Neural crest cell (in vitro differentiated cells): ENCODE measurements at regions not wholly inside any gene's neighbourhood (a gene's known extent, or its start where the extent isn't known, plus 50 kb on each side); places are given as distances from the start of the nearest gene placed in this dataset.

Experiments
- DNase-seq: peaks from one replicate; pipeline ENCODE4 v3.0.0; 2021; ENCODE audit warnings: low read depth, mixed read lengths, low spot score
- H3K27ac Mint-ChIP-seq: one replicate; pipeline ENCODE4 v1.8.0; 2021; ENCODE audit warnings: mild to moderate bottlenecking, mixed read lengths; ENCODE audit not compliant: unreplicated experiment
- H3K27me3 Mint-ChIP-seq: 2 replicates; pipeline ENCODE4 v1.8.0; 2021; ENCODE audit warnings: low read depth, mild to moderate bottlenecking, mixed read lengths
- H3K36me3 Mint-ChIP-seq: 2 replicates; pipeline ENCODE4 v1.8.0; 2021; ENCODE audit warnings: low read depth, mild to moderate bottlenecking, mixed read lengths
- H3K4me1 Mint-ChIP-seq: 2 replicates; pipeline ENCODE4 v1.8.0; 2021; ENCODE audit warnings: mixed read lengths
- H3K4me3 Mint-ChIP-seq: one replicate; pipeline ENCODE4 v1.8.0; 2021; ENCODE audit warnings: mild to moderate bottlenecking, mixed read lengths
- H3K9me3 Mint-ChIP-seq: 2 replicates; pipeline ENCODE4 v1.8.0; 2021; ENCODE audit warnings: mixed read lengths
- TF ChIP-seq, protein P1 (sequence below): fragments of 200-600 bp; sonication (generic); conservative IDR thresholded peaks from 2 replicates; pipeline ENCODE4 v1.5.0; 2021; ENCODE audit warnings: antibody characterized with exemption, mild to moderate bottlenecking

DNA sequence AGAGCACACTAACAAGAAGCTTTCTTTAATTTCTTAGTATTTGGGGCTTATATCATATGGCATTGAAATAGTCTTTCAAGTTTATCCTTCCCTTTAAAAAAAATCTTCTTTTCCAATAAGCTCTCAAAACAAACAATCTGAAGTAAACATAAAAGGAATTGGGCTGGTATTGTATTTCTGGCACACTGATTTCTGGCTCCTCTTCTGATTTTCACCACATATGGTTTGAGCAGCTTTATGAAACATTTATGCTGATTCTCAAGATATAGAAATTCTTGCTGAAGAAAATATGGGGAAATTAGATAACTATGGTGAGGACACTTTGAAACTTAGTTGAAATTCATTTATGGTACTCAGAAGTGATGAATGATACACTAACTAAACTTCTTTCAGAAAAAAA lies 467.2 kb downstream of the TFAP2B start:
- Mint-ChIP-seq H3K36me3 (no peaks in the 10 kb centered on the region), H3K9me3 (peaks cover 2% of the 10 kb centered on the region), H3K27ac (no peak overlapping the region), H3K27me3 (no peaks in the 10 kb centered on the region), H3K4me3 (no peak overlapping the region), H3K4me1 (peaks cover 13% of the 10 kb centered on the region)
- DNase-seq = no peak
- TF ChIP-seq, protein P1, sequence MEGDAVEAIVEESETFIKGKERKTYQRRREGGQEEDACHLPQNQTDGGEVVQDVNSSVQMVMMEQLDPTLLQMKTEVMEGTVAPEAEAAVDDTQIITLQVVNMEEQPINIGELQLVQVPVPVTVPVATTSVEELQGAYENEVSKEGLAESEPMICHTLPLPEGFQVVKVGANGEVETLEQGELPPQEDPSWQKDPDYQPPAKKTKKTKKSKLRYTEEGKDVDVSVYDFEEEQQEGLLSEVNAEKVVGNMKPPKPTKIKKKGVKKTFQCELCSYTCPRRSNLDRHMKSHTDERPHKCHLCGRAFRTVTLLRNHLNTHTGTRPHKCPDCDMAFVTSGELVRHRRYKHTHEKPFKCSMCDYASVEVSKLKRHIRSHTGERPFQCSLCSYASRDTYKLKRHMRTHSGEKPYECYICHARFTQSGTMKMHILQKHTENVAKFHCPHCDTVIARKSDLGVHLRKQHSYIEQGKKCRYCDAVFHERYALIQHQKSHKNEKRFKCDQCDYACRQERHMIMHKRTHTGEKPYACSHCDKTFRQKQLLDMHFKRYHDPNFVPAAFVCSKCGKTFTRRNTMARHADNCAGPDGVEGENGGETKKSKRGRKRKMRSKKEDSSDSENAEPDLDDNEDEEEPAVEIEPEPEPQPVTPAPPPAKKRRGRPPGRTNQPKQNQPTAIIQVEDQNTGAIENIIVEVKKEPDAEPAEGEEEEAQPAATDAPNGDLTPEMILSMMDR = no peak

DNA sequence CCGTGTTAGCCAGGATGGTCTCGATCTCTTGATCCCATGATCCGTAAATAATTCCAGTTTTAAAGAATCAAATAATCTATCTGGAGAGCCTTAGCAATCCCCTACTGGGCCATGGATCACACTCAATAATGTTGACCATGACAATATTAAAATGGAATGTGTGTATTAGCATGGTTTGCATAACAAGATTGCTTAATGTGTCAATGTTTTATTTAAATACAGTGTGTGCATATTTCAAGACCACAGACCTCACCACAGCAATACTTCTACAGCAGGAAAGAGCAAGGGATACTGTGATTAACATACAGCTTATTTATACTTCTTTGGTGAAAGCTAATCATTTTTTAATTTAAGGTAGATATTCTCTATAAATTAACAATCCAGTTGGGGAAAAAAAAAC lies 470.4 kb downstream of the TFAP2B start:
- no peak overlapping the region for H3K4me3 Mint-ChIP-seq
- H3K36me3 Mint-ChIP-seq = no peaks in the 10 kb centered on the region
- H3K27ac Mint-ChIP-seq = no peak overlapping the region
- H3K4me1 Mint-ChIP-seq = peaks cover 7% of the 10 kb centered on the region
- DNase-seq = no peak
- no peaks in the 10 kb centered on the region for H3K9me3 Mint-ChIP-seq
- TF ChIP-seq, protein P1 = no peak
- H3K27me3 Mint-ChIP-seq = no peaks in the 10 kb centered on the region

DNA sequence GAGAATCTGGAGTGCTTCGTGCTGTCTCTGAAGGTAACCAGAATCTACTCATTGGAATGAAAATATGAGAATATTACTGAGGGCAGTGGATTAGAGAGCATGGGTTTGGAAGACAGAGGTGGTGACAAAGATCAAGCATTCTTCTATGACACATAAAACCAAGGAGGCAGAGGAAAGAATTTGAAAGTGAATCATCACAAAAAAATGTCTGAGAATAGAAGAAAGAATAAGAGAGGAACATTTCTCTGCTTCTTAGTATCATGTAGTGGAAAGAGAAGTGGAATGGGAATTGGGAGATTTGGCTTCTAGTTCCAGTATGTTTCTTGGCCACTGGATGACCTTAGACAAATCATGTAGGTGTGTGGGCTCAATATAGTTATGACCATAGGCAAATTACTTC lies 474.0 kb downstream of the TFAP2B start:
- Mint-ChIP-seq H3K9me3 (no peaks in the 10 kb centered on the region), H3K4me1 (peaks cover 4% of the 10 kb centered on the region), H3K27ac (no peak overlapping the region), H3K4me3 (no peak overlapping the region), H3K27me3 (no peaks in the 10 kb centered on the region), H3K36me3 (no peaks in the 10 kb centered on the region)
- DNase-seq = no peak
- TF ChIP-seq, protein P1 = no peak

DNA sequence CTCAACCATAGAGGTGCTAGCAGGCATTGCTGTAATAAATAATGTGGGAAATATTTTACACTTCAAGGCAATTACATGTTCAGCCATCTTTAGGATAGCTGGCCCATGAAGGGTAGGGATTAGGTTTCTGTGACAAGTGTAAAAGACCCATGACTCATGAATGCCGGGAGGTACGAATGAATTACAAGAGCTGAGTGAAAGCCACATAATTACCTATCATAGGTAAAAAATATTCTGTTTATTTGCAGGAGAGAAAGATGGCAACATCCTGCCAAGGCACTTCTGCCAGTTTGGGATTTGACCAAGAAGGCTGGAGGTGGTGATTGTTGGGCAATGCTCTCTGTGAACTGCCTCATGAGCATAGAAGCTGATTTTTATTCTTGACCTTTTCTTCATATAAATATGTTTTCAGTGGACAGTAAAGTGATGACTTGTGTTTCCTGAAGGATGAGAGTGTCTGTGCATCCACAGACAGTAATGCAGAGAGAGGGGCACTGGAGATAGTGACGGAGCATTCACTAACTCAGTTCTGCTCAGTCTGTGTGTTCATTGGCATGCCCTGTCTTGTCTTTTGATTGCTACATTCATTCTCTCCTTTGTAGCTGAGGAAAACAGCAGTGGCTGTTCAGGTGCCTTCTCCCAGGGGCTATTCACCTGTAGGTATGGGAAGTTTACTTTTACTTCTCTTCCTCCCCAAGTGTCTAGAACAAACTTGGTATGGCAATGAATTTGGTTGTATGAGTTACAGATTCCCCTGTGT lies 481.1 kb downstream of the TFAP2B start:
- Mint-ChIP-seq H3K4me1 (no peaks in the 10 kb centered on the region), H3K27me3 (no peaks in the 10 kb centered on the region), H3K36me3 (no peaks in the 10 kb centered on the region), H3K9me3 (no peaks in the 10 kb centered on the region), H3K27ac (no peak overlapping the region), H3K4me3 (no peak overlapping the region)
- TF ChIP-seq, protein P1 = no peak
- no peak for DNase-seq

DNA sequence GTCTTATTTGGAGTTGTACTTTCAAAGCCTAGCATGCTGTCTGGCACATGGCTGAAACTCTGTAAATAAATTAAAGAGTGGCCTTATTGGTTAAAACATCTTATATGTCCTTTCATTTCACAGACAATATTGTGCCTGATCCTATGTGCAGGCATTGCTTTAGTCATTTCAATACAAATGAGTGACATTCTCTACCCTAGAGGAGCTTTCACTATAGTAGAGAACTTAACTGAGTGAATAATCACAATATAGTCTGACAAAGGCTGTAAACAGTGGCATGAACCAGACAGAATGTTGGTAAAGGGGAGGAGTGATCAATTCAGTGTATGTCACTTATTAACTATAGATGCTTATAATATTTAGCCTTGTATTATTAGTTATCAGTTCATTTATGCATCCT lies 481.8 kb downstream of the TFAP2B start:
- H3K36me3 Mint-ChIP-seq = no peaks in the 10 kb centered on the region
- DNase-seq = no peak
- no peak overlapping the region for H3K27ac Mint-ChIP-seq
- no peaks in the 10 kb centered on the region for H3K27me3 Mint-ChIP-seq
- H3K4me1 Mint-ChIP-seq = no peaks in the 10 kb centered on the region
- TF ChIP-seq, protein P1 = no peak
- no peaks in the 10 kb centered on the region for H3K9me3 Mint-ChIP-seq
- H3K4me3 Mint-ChIP-seq = no peak overlapping the region
